Large intestine (tissue), 3 donors: ENCODE measurements at regions not wholly inside any gene's neighbourhood (a gene's known extent, or its start where the extent isn't known, plus 50 kb on each side); places are given as distances from the start of the nearest gene placed in this dataset.
"Not testable (repeated sequence)": the region's sequence is repeated elsewhere in the genome, so short reads cannot be mapped to it uniquely, and the experiment has no call there.

ENCODE experiments used
- DNase-seq, 2 donors: peaks; one replicate each; pipeline versions ENCODE4 v3.0.0 to v3.0.0-alpha.2; 2013
- H3K27ac ChIP-seq: one replicate; pipeline ENCODE4 v1.5.1; 2013; ENCODE audit warnings: low read length
- H3K27me3 ChIP-seq: 2 replicates; pipeline ENCODE4 v1.6.1; 2013; ENCODE audit warnings: low read length; ENCODE audit not compliant: control insufficient read depth, insufficient read depth
- H3K36me3 ChIP-seq: 2 replicates; pipeline ENCODE4 v1.6.1; 2013; ENCODE audit warnings: low read length; ENCODE audit not compliant: control insufficient read depth, insufficient read depth
- H3K4me1 ChIP-seq: one replicate; pipeline ENCODE4 v1.6.1; 2013; ENCODE audit warnings: low read length; ENCODE audit not compliant: control insufficient read depth, insufficient read depth
- H3K4me3 ChIP-seq: one replicate; pipeline ENCODE4 v1.5.1; 2013; ENCODE audit warnings: low read length
- H3K9me3 ChIP-seq: one replicate; pipeline ENCODE4 v1.6.1; 2013; ENCODE audit warnings: mild to moderate bottlenecking, low read depth, low read length, moderate library complexity; ENCODE audit not compliant: control insufficient read depth
- WGBS: methylation state at CpG from one replicate; pipeline ENCODE4 v1.1.5; 2013; ENCODE audit warnings: low lambda C conversion rate; ENCODE audit not compliant: insufficient coverage; 5-methylcytosine and 5-hydroxymethylcytosine counted together

GRCh38 chr3:164332831-164333802 lies 745.2 kb downstream of the SI start:
- no peaks in the 10 kb centered on the region for H3K36me3 ChIP-seq
- H3K4me1 ChIP-seq = no peaks in the 10 kb centered on the region
- H3K27ac ChIP-seq = no peak overlapping the region
- H3K27me3 ChIP-seq = no peaks in the 10 kb centered on the region
- DNase-seq = peak; percentile 27 to 34
- no peak overlapping the region for H3K4me3 ChIP-seq
- no CpG with 5 or more reads among the region's 10 CpGs for WGBS
- H3K9me3 ChIP-seq = no peaks in the 10 kb centered on the region

GRCh38 chr3:164326714-164327113 lies 751.6 kb downstream of the SI start:
- no peak overlapping the region for H3K4me3 ChIP-seq
- no peaks in the 10 kb centered on the region for H3K9me3 ChIP-seq
- no peaks in the 10 kb centered on the region for H3K27me3 ChIP-seq
- H3K27ac ChIP-seq = no peak overlapping the region
- no peaks in the 10 kb centered on the region for H3K36me3 ChIP-seq
- no peak for DNase-seq
- no peaks in the 10 kb centered on the region for H3K4me1 ChIP-seq

- Histone ChIP-seq H3K9me3 (no peaks in the 10 kb centered on the region), H3K36me3 (no peaks in the 10 kb centered on the region), H3K4me1 (no peaks in the 10 kb centered on the region), H3K27ac (no peak overlapping the region), H3K27me3 (no peaks in the 10 kb centered on the region), H3K4me3 (no peak overlapping the region)
- WGBS = 86% methylated on average over 1 of the region's 7 CpGs
- DNase-seq = no peak
Observed at GRCh38 chr3:164320962-164321361, 757.3 kb downstream of the SI start.

- DNase-seq = no peak
Observed at GRCh38 chr3:164306042-164306441, 772.3 kb downstream of the SI start.

GRCh38 chr3:164303894-164304293 lies 774.4 kb downstream of the SI start:
- no peak for DNase-seq
- Histone ChIP-seq H3K4me3 (no peak overlapping the region), H3K27me3 (no peaks in the 10 kb centered on the region), H3K4me1 (no peaks in the 10 kb centered on the region), H3K9me3 (no peaks in the 10 kb centered on the region), H3K27ac (no peak overlapping the region), H3K36me3 (no peaks in the 10 kb centered on the region)
- WGBS = 100% methylated on average over 1 of the region's 1 CpG

More at GRCh38 chr3:164306042-164306441, 772.3 kb downstream of the SI start:
- H3K4me3 ChIP-seq = no peak overlapping the region
- no peaks in the 10 kb centered on the region for H3K36me3 ChIP-seq
- H3K27me3 ChIP-seq = no peaks in the 10 kb centered on the region
- no peak overlapping the region for H3K27ac ChIP-seq
- no peaks in the 10 kb centered on the region for H3K4me1 ChIP-seq
- H3K9me3 ChIP-seq = no peaks in the 10 kb centered on the region

- no peak for DNase-seq
- Histone ChIP-seq H3K4me1 (no peaks in the 10 kb centered on the region), H3K36me3 (no peaks in the 10 kb centered on the region)
Observed at GRCh38 chr3:164302622-164303021, 775.7 kb downstream of the SI start.

GRCh38 chr3:164291486-164291885 lies 786.8 kb downstream of the SI start:
- not testable (repeated sequence) for H3K9me3 ChIP-seq, H3K27ac ChIP-seq, H3K4me1 ChIP-seq, DNase-seq, H3K36me3 ChIP-seq, H3K4me3 ChIP-seq, H3K27me3 ChIP-seq
- no CpG with 5 or more reads among the region's 23 CpGs for WGBS

More at GRCh38 chr3:164302622-164303021, 775.7 kb downstream of the SI start:
- Histone ChIP-seq H3K4me3 (no peak overlapping the region), H3K27me3 (no peaks in the 10 kb centered on the region), H3K9me3 (no peaks in the 10 kb centered on the region), H3K27ac (no peak overlapping the region)

GRCh38 chr3:164278550-164278949 lies 799.7 kb downstream of the SI start:
- WGBS = no CpG with 5 or more reads among the region's 2 CpGs
- no peak for DNase-seq
- no peaks in the 10 kb centered on the region for H3K9me3 ChIP-seq
- no peaks in the 10 kb centered on the region for H3K4me1 ChIP-seq
- no peak overlapping the region for H3K27ac ChIP-seq
- H3K36me3 ChIP-seq = no peaks in the 10 kb centered on the region
- H3K4me3 ChIP-seq = no peak overlapping the region
- H3K27me3 ChIP-seq = no peaks in the 10 kb centered on the region

- no peaks in the 10 kb centered on the region for H3K4me1 ChIP-seq
- H3K27ac ChIP-seq = no peak overlapping the region
Observed at GRCh38 chr3:164267053-164267452, 811.2 kb downstream of the SI start.

GRCh38 chr3:164250923-164251322 lies 827.4 kb downstream of the SI start:
- WGBS = 67% methylated on average over 1 of the region's 1 CpG

More at GRCh38 chr3:164267053-164267452, 811.2 kb downstream of the SI start:
- Histone ChIP-seq H3K27me3 (no peaks in the 10 kb centered on the region), H3K36me3 (no peaks in the 10 kb centered on the region), H3K4me3 (no peak overlapping the region), H3K9me3 (no peaks in the 10 kb centered on the region)
- DNase-seq = no peak

GRCh38 chr3:164236851-164237250 lies 841.4 kb downstream of the SI start:
- Histone ChIP-seq H3K9me3 (no peaks in the 10 kb centered on the region), H3K4me1 (no peaks in the 10 kb centered on the region), H3K27me3 (no peaks in the 10 kb centered on the region), H3K36me3 (no peaks in the 10 kb centered on the region), H3K27ac (no peak overlapping the region), H3K4me3 (no peak overlapping the region)
- no peak for DNase-seq
- 71% methylated on average over 1 of the region's 3 CpGs for WGBS

More at GRCh38 chr3:164250923-164251322, 827.4 kb downstream of the SI start:
- Histone ChIP-seq H3K4me3 (no peak overlapping the region), H3K27ac (no peak overlapping the region), H3K4me1 (no peaks in the 10 kb centered on the region), H3K9me3 (no peaks in the 10 kb centered on the region), H3K36me3 (no peaks in the 10 kb centered on the region), H3K27me3 (no peaks in the 10 kb centered on the region)
- no peak for DNase-seq
